ENCODE measurements at regions not wholly inside any gene's neighbourhood (a gene's known extent, or its start where the extent isn't known, plus 50 kb on each side); places are given as distances from the start of the nearest gene placed in this dataset.

- TF ChIP-seq CEBPB (IDR thresholded peaks at IDR 0.05; ENCODE audit: low read depth, low read length) (no peak), POLR2A (IDR thresholded peaks at IDR 0.05; ENCODE audit: low read depth, low read length) (no peak), RFX5 (IDR thresholded peaks at IDR 0.05; ENCODE audit: low read depth, low read length) (no peak), CTCF (conservative IDR thresholded peaks at IDR 0.05; ENCODE audit: low read depth, low read length) (no peak), MAFK (IDR thresholded peaks at IDR 0.05; ENCODE audit: low read depth, low read length) (no peak), SMC3 (IDR thresholded peaks at IDR 0.05; ENCODE audit: low read depth, low read length) (no peak), ELK1 (IDR thresholded peaks at IDR 0.05; ENCODE audit: borderline replicate concordance, low read depth, low read length) (no peak), MXI1 (IDR thresholded peaks at IDR 0.05; ENCODE audit: borderline replicate concordance, low read depth, low read length) (no peak), BHLHE40 (IDR thresholded peaks at IDR 0.05; ENCODE audit: low read depth, low read length) (no peak), FOS (IDR thresholded peaks at IDR 0.05; ENCODE audit: low read depth, low read length) (no peak), RCOR1 (IDR thresholded peaks at IDR 0.05; ENCODE audit: insufficient replicate concordance, low read length) (no peak), USF2 (IDR thresholded peaks at IDR 0.05; ENCODE audit: low read depth, low read length) (no peak), RAD21 (IDR thresholded peaks at IDR 0.05; ENCODE audit: low read length) (no peak)
These were observed 1291.0 kb upstream of the GYPC start for GRCh38 chr2:125364984-125365265.

Measured in IMR-90 (cell line).